Stomach smooth muscle (tissue), 2 donors: ENCODE measurements at regions not wholly inside any gene's neighbourhood (a gene's known extent, or its start where the extent isn't known, plus 50 kb on each side); places are given as distances from the start of the nearest gene placed in this dataset.

ENCODE experiments used
- H3K27ac ChIP-seq: one replicate; pipeline ENCODE4 v1.7.0; 2013; ENCODE audit warnings: mild to moderate bottlenecking, low read length, inconsistent platforms
- H3K27me3 ChIP-seq, 2 donors: one replicate each; pipeline ENCODE4 v1.7.0; 2013; ENCODE audit warnings: low read length in 2 of 2; ENCODE audit not compliant: insufficient read depth in 2 of 2, control insufficient read depth in 1 of 2
- H3K36me3 ChIP-seq, 2 donors: one replicate each; pipeline ENCODE4 v1.7.0; 2013; ENCODE audit warnings: low read length in 2 of 2; ENCODE audit not compliant: control insufficient read depth in 2 of 2, insufficient read depth in 2 of 2
- H3K4me1 ChIP-seq: one replicate; pipeline ENCODE4 v1.7.0; 2013; ENCODE audit warnings: low read length; ENCODE audit not compliant: control insufficient read depth, insufficient read depth
- H3K4me3 ChIP-seq, 2 donors: one replicate each; pipeline ENCODE4 v1.7.0; 2013; ENCODE audit warnings: low read length in 2 of 2
- H3K9ac ChIP-seq, 2 donors: one replicate each; pipeline ENCODE4 v1.7.0; 2013; ENCODE audit warnings: low read length in 2 of 2, mild to moderate bottlenecking in 1 of 2
- H3K9me3 ChIP-seq, 2 donors: one replicate each; pipeline ENCODE4 v1.7.0; 2013; ENCODE audit warnings: low read length in 2 of 2; ENCODE audit not compliant: control insufficient read depth in 2 of 2
- donor health status: healthy.
- donor health status: Pancreatic carcinoma.

- H3K9ac ChIP-seq, result no peak overlapping the region
- H3K4me3 ChIP-seq, result no peak overlapping the region
- H3K4me1 ChIP-seq, result peaks cover 4% of the 10 kb centered on the region
- H3K36me3 ChIP-seq, result no peaks in the 10 kb centered on the region
- no peak overlapping the region for H3K27ac ChIP-seq
- H3K27me3 ChIP-seq, result no peaks in the 10 kb centered on the region
- no peaks in the 10 kb centered on the region for H3K9me3 ChIP-seq
These were observed 208.4 kb downstream of the ANAPC1 start for GRCh38 chr2:111675419-111676194.

GRCh38 chr2:111676291-111676822, 207.6 kb downstream of the ANAPC1 start:
- no peaks in the 10 kb centered on the region for H3K9me3 ChIP-seq
- no peaks in the 10 kb centered on the region for H3K36me3 ChIP-seq
- H3K9ac ChIP-seq, result no peak overlapping the region
- no peak overlapping the region for H3K27ac ChIP-seq
- no peaks in the 10 kb centered on the region for H3K27me3 ChIP-seq
- peaks cover 4% of the 10 kb centered on the region for H3K4me1 ChIP-seq
- no peak overlapping the region for H3K4me3 ChIP-seq

- Histone ChIP-seq H3K9ac (no peak overlapping the region), H3K36me3 (no peaks in the 10 kb centered on the region), H3K4me3 (no peak overlapping the region), H3K27me3 (no peaks in the 10 kb centered on the region), H3K27ac (no peak overlapping the region), H3K9me3 (no peaks in the 10 kb centered on the region), H3K4me1 (peaks cover 2% of the 10 kb centered on the region)
These were observed 205.8 kb downstream of the ANAPC1 start for GRCh38 chr2:111678161-111678560.

- H3K9me3 ChIP-seq, result no peaks in the 10 kb centered on the region
- H3K4me3 ChIP-seq, result no peak overlapping the region
- peaks cover under 1% of the 10 kb centered on the region for H3K4me1 ChIP-seq
- H3K36me3 ChIP-seq, result no peaks in the 10 kb centered on the region
- no peak overlapping the region for H3K9ac ChIP-seq
- H3K27ac ChIP-seq, result no peak overlapping the region
- H3K27me3 ChIP-seq, result no peaks in the 10 kb centered on the region
These were observed 205.3 kb downstream of the ANAPC1 start for GRCh38 chr2:111678651-111679050.

GRCh38 chr2:111679202-111679601, 204.8 kb downstream of the ANAPC1 start:
- H3K27me3 ChIP-seq, result no peaks in the 10 kb centered on the region
- H3K9ac ChIP-seq, result no peak overlapping the region
- H3K4me3 ChIP-seq, result no peak overlapping the region
- H3K36me3 ChIP-seq, result no peaks in the 10 kb centered on the region
- no peaks in the 10 kb centered on the region for H3K9me3 ChIP-seq
- no peaks in the 10 kb centered on the region for H3K4me1 ChIP-seq
- no peak overlapping the region for H3K27ac ChIP-seq

GRCh38 chr2:111684611-111685010, 199.4 kb downstream of the ANAPC1 start:
- Histone ChIP-seq H3K27ac (no peak overlapping the region), H3K27me3 (no peaks in the 10 kb centered on the region), H3K9me3 (no peaks in the 10 kb centered on the region), H3K4me1 (no peaks in the 10 kb centered on the region), H3K36me3 (no peaks in the 10 kb centered on the region), H3K9ac (no peak overlapping the region), H3K4me3 (no peak overlapping the region)

- Histone ChIP-seq H3K4me1 (no peaks in the 10 kb centered on the region), H3K27me3 (no peaks in the 10 kb centered on the region), H3K9ac (no peak overlapping the region), H3K4me3 (no peak overlapping the region), H3K9me3 (no peaks in the 10 kb centered on the region), H3K36me3 (no peaks in the 10 kb centered on the region), H3K27ac (no peak overlapping the region)
These were observed 198.7 kb downstream of the ANAPC1 start for GRCh38 chr2:111685342-111685741.

- H3K27ac ChIP-seq, result no peak overlapping the region
- H3K9me3 ChIP-seq, result no peaks in the 10 kb centered on the region
- no peak overlapping the region for H3K4me3 ChIP-seq
- H3K4me1 ChIP-seq, result no peaks in the 10 kb centered on the region
- H3K9ac ChIP-seq, result no peak overlapping the region
- H3K27me3 ChIP-seq, result no peaks in the 10 kb centered on the region
- no peaks in the 10 kb centered on the region for H3K36me3 ChIP-seq
These were observed 197.0 kb downstream of the ANAPC1 start for GRCh38 chr2:111686994-111687393.

GRCh38 chr2:111687911-111688310, 196.1 kb downstream of the ANAPC1 start:
- Histone ChIP-seq H3K27ac (no peak overlapping the region), H3K4me1 (no peaks in the 10 kb centered on the region), H3K9me3 (no peaks in the 10 kb centered on the region), H3K27me3 (no peaks in the 10 kb centered on the region), H3K4me3 (no peak overlapping the region), H3K36me3 (no peaks in the 10 kb centered on the region), H3K9ac (no peak overlapping the region)

- Histone ChIP-seq H3K27me3 (no peaks in the 10 kb centered on the region), H3K4me1 (no peaks in the 10 kb centered on the region), H3K9me3 (no peaks in the 10 kb centered on the region), H3K9ac (no peak overlapping the region), H3K27ac (no peak overlapping the region), H3K4me3 (no peak overlapping the region), H3K36me3 (no peaks in the 10 kb centered on the region)
These were observed 195.5 kb downstream of the ANAPC1 start for GRCh38 chr2:111688482-111688881.

- no peaks in the 10 kb centered on the region for H3K9me3 ChIP-seq
- no peak overlapping the region for H3K27ac ChIP-seq
- no peaks in the 10 kb centered on the region for H3K4me1 ChIP-seq
- no peak overlapping the region for H3K4me3 ChIP-seq
- no peaks in the 10 kb centered on the region for H3K27me3 ChIP-seq
- H3K9ac ChIP-seq, result no peak overlapping the region
- no peaks in the 10 kb centered on the region for H3K36me3 ChIP-seq
These were observed 194.8 kb downstream of the ANAPC1 start for GRCh38 chr2:111689174-111689573.
